HG03378 (cell line): ENCODE measurements at regions not wholly inside any gene's neighbourhood (a gene's known extent, or its start where the extent isn't known, plus 50 kb on each side); places are given as distances from the start of the nearest gene placed in this dataset.
A peak's percentile ranks its signal among the peaks of the same experiment; 100 is the strongest.
"Not testable (repeated sequence)": the region's sequence is repeated elsewhere in the genome, so short reads cannot be mapped to it uniquely, and the experiment has no call there.

Source experiments
- ATAC-seq: cut with Tn5 transposase; IDR thresholded peaks from one replicate; pipeline ENCODE4 v1.9.1; 2021; ENCODE audit warnings: mild to moderate bottlenecking, moderate library complexity; ENCODE audit not compliant: unreplicated experiment

GRCh38 chr17:20633268-20634059, 53.9 kb downstream of the CDRT15L2 start:
- ATAC-seq = not testable (repeated sequence)

- ATAC-seq = not testable (repeated sequence)
Measured at GRCh38 chr17:20640147-20640546, 60.6 kb downstream of the CDRT15L2 start.

DNA sequence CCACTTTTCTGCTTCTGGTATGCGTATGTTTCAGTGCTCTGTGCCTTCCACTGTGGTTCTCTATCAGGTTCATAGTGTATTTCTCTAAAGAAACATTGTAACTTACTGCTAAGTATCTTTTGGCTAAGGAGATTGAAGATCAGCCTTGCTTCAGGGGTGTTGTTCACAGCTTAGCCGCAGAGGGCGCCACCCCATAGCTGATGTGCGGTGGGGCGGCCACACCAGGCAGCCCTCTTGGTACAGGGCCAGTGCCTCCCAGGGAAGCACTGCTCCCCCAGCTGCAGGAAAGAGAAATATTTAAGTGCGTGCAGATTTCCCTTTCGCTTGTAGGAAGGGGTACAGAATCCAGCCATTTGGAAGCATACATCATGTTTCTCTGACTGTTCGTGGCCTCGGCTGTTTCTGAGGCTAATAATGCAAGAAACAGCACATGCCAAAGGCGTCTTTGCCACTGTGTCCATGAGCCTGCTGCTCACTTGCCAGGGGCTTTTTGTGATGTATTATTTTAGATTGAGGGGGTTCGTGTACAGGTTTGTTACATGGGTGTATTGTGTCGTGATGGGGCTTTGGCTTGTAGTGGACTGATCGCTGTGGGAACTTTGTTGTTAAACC, 67.2 kb downstream of the CDRT15L2 start:
- ATAC-seq = not testable (repeated sequence)

DNA sequence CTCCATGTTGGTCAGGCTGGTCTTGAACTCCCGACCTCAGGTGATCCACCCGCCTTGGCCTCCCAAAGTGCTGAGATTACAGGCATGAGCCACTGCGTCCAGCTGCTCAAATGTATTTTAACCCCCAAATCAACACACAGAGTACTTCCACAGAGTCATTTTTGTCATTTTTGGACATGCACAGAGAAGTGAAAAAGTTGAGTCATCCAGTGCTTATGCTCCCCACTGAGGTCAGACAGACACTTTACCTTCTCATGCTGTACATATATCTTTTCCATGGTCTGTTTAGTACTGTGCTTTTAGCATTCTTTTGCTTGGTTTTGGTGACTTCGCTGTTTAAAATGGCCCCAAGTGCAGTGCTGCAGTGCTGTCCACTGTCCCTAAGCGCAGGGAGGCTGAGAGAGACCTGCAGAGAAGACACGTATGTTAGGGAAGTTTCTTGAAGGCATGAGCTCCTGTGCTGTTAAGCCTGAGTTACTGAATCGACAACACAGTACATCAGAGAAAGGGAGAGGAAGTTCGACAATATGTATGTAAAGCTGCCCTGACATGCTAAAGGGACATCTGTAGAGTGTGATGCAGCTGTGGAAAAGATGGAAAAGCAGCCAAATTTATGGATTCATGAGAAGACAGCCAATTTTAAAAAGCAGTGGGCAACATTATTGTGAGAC, 69.7 kb downstream of the CDRT15L2 start:
- peak; percentile 90 for ATAC-seq

- ATAC-seq = not testable (repeated sequence)
Measured at GRCh38 chr17:20651022-20651421, 71.5 kb downstream of the CDRT15L2 start.

DNA sequence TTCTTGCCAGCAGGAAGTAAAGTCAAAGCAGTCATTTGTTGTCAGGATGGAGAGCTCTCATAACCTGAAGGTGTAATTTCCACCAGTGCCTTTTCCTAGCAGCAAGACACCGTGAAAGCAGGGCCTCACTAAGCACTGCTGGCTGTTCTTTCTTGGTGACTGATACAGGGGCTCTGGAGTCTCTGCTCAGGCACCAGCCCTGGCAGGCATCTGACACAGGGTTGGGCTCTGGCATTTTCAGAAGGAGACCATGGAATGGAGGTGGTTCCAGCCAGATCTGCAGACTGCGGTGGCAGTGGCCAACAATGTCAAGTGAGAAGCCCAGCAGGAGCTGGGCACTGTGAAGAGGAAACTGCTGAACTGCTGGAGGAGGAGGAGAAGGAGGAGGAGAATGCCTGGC, 72.2 kb downstream of the CDRT15L2 start:
- not testable (repeated sequence) for ATAC-seq

GRCh38 chr17:20653391-20653790, 73.9 kb downstream of the CDRT15L2 start:
- not testable (repeated sequence) for ATAC-seq

DNA sequence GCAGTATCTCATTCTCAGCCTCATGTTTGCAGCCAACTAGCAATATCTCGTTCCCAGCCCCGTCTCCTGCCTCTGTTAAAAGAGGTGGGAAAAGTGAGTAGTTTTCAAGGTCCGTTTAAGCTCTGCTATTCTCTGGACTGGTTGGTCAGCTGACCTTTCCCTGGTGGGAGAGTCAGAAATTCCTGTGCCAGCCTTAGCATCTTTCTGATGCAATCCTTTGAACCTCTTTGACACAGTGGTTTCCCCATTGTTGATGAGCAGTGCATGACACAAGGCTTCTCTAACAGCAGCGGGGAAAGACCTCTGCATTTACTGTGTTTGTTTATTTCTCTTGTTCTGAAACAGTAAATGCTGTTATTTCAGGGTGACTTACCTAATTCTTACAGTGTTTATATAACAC, 74.6 kb downstream of the CDRT15L2 start:
- ATAC-seq = not testable (repeated sequence)

GRCh38 chr17:20654575-20654974, 75.1 kb downstream of the CDRT15L2 start:
- ATAC-seq = not testable (repeated sequence)

GRCh38 chr17:20665103-20665955, 85.8 kb downstream of the CDRT15L2 start:
- ATAC-seq = not testable (repeated sequence)

DNA sequence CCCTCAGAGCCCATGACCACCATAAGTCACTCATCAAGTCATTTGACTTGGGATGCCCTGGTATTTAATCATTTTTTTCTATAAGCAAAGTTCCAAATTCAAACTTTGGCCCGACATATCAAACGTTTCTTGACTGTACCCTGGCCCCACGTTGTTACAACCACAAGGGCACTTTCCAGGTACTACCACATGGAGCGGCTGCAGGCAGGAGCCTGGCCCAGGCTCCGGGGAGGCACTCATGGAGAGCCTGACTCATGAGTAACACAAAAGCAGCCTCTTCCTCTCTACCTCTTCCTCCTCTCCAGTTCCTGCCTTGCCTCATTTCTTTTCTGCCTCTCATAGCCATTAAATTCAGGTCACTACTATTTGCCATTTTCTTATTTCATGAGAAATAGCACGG, 87.2 kb downstream of the CDRT15L2 start:
- ATAC-seq = not testable (repeated sequence)

- ATAC-seq = not testable (repeated sequence)
Measured at GRCh38 chr17:20667712-20668111, 88.2 kb downstream of the CDRT15L2 start.

- ATAC-seq = not testable (repeated sequence)
Measured at GRCh38 chr17:20668316-20668715, 88.8 kb downstream of the CDRT15L2 start.

DNA sequence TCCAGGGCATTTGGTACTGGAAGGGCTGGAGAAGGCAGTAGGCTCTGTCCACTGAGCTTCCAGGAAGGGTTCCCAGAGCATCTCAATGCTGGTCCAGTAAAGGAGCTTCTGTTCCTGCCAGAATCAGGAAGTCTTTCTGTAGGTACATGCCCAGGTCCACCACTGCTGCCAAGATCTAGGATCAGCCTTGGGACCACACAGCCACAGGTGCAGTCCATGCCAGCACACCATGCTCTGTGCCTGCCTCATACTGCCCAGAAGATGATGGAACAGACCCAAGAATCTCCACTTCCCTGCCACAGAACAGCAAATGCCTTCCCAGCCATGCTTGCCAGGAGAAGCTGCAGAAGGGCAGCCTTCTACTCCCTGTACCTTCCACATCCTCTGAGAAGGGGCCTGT, 89.3 kb downstream of the CDRT15L2 start:
- not testable (repeated sequence) for ATAC-seq

DNA sequence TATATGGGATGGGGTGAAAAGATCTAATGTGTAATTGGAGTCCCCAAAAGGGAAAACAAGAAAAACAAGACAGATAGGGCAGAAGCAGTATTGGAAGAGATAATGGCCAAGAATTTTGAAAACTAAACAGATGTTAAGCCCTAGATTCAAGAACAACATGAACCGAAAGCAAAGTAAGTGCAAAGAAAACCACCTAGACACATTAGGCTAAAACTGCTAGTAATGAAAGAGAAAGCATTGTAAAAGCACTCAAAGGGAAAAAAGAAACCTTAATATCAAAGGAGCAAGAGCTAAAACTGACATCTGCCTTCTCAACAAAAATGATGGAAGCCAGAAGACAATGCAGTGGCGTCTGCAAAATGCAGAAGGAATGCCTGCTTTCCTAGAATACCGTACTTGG, 91.0 kb downstream of the CDRT15L2 start:
- ATAC-seq = not testable (repeated sequence)

GRCh38 chr17:20674374-20674773, 94.8 kb downstream of the CDRT15L2 start:
- not testable (repeated sequence) for ATAC-seq

DNA sequence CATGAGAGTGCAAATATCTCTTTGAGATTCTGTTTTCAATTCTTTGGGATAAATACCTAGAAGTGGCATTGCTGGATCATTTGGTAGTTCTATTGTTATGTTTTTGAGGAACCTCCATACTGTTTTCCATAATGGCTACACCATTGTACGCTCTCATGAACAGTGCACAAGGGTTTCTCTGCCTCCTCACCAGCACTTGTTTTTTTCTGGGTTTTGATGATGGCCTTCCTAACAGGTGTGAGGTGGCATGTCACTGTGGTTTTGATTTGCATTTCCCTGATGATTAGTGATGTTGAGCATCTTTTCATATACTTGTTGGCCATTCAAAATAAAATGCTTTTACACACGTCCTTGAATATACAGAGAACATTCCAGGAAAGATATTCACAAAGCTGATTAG, 96.2 kb downstream of the CDRT15L2 start:
- not testable (repeated sequence) for ATAC-seq

- ATAC-seq = not testable (repeated sequence)
Measured at GRCh38 chr17:20676656-20677055, 97.1 kb downstream of the CDRT15L2 start.

DNA sequence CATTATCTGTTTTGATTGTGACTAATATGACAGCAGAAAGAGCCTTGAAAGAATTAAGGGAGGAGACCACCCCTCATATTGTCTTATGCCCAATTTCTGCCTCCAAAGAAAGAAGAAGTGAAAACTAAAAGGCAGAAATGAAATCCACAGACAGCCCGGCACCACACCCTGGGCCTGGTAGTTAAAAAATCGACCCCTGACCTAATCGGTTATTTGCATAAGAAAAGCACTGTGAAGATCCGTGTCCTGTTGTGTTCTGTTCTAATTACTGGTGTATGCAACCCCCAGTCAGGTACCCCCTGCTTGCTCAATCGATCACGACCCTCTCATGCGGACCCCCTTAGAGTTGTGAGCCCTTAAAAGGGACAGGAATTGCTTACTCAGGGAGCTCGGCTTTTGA, 97.9 kb downstream of the CDRT15L2 start:
- not testable (repeated sequence) for ATAC-seq

DNA sequence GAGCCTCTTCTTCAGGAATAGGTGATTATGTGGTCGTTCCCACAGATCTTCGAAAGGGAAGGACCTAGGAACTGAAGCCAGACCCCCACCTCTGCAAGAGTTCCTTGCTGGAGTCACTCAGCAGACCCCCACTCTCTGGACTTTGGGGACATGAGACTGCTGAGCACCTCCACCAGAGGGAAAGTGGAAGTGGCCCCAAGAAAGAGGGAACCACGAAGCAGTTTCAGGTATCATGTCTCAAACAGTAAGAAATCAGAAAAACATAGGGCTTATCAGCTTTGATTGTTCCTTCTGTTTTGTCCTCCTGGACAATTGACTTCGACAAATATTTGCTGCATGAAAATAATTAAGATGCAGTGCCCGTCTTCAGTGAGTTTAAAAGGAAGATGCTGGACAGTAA, 98.9 kb downstream of the CDRT15L2 start:
- ATAC-seq = not testable (repeated sequence)
